ENCODE measurements at regions not wholly inside any gene's neighbourhood (a gene's known extent, or its start where the extent isn't known, plus 50 kb on each side); places are given as distances from the start of the nearest gene placed in this dataset.
"Not testable (repeated sequence)": the region's sequence is repeated elsewhere in the genome, so short reads cannot be mapped to it uniquely, and the experiment has no call there.

DNA sequence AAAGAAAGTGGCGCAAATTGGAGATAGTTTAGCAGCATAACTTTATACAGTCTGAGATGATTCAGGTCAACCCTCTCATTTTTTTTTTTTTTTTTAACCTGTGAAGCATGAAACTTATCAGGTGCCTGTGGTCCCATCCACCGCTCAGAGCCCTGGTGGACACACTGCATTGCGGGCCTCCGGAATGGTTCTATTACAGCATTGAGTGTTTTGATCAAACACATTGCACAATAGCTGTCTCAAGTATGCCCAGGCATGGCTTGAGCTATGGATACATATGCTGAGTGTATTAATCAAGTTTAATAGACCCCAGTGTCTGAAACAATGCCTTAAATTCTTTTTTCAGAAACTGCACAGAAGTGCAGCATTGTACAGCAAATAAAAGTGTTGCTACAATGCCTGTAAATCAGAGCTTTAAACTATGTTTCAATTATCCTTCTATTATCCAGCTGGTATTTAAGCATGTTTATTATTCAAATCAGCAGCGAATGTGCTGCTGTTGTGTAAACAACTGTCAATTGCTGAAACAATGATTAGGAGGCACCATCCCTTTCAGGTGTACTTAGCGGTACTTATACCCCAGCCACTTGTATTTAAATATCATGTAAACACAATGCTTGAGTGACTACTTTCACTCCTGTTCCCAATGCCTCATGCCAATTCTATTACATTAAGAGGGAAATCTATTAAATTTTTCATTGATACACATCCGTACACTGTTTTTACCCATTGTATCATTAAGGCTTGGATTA is 456.6 kb downstream of the RPS6KC1 start:
- H3K4me3 ChIP-seq (IDR thresholded peaks at IDR 0.05; ENCODE audit: insufficient read depth, low read depth, low read length), result no peak overlapping the region
- H3K27me3 ChIP-seq (ENCODE audit: insufficient read depth, low read depth), result no peaks in the 10 kb centered on the region
- no peak overlapping the region for H3K27ac ChIP-seq
- no peak overlapping the region for H3K4me2 ChIP-seq
- H4K20me1 ChIP-seq (ENCODE audit: insufficient read depth), result no peaks in the 10 kb centered on the region
- no peaks in the 10 kb centered on the region for H3K4me1 ChIP-seq (ENCODE audit: low read depth, poor library complexity, severe bottlenecking)
- H3K36me3 ChIP-seq (ENCODE audit: insufficient read depth), result no peaks in the 10 kb centered on the region
- H2AFZ ChIP-seq (ENCODE audit: low read depth), result no peak overlapping the region
- TF ChIP-seq, protein P1, sequence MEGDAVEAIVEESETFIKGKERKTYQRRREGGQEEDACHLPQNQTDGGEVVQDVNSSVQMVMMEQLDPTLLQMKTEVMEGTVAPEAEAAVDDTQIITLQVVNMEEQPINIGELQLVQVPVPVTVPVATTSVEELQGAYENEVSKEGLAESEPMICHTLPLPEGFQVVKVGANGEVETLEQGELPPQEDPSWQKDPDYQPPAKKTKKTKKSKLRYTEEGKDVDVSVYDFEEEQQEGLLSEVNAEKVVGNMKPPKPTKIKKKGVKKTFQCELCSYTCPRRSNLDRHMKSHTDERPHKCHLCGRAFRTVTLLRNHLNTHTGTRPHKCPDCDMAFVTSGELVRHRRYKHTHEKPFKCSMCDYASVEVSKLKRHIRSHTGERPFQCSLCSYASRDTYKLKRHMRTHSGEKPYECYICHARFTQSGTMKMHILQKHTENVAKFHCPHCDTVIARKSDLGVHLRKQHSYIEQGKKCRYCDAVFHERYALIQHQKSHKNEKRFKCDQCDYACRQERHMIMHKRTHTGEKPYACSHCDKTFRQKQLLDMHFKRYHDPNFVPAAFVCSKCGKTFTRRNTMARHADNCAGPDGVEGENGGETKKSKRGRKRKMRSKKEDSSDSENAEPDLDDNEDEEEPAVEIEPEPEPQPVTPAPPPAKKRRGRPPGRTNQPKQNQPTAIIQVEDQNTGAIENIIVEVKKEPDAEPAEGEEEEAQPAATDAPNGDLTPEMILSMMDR (conservative IDR thresholded peaks at IDR 0.05; ENCODE audit: low read depth, low read length), result no peak
- H3K9ac ChIP-seq, result no peak overlapping the region
- no peaks in the 10 kb centered on the region for H3K79me2 ChIP-seq (ENCODE audit: insufficient read depth, low read depth)

DNA sequence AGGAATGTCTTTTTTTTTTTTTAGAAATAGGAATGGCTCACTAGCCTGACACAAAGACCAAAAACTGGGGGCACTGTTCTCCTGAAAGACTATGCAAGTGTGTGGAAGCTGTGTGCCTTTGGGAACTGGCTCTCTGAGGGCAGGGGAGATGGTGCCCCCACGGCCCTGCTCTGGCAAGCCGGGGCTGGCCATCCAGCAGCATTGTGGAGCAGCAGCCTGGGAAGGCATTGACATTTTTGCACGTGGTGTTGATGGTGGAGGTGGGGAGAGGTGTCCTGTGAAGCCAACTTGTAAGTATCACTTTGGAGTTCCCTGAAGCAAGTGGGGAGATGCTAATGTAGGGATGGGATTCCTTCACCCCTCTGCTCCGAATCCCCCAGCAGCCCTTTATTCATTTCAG is 460.1 kb downstream of the RPS6KC1 start:
- Histone ChIP-seq H2AFZ (ENCODE audit: low read depth) (no peak overlapping the region), H3K36me3 (ENCODE audit: insufficient read depth) (no peaks in the 10 kb centered on the region), H3K4me1 (ENCODE audit: low read depth, poor library complexity, severe bottlenecking) (no peaks in the 10 kb centered on the region), H3K4me3 (IDR thresholded peaks at IDR 0.05; ENCODE audit: insufficient read depth, low read depth, low read length) (no peak overlapping the region), H3K27ac (no peak overlapping the region), H3K79me2 (ENCODE audit: insufficient read depth, low read depth) (no peaks in the 10 kb centered on the region), H3K4me2 (no peak overlapping the region), H3K9ac (no peak overlapping the region), H3K27me3 (ENCODE audit: insufficient read depth, low read depth) (no peaks in the 10 kb centered on the region), H4K20me1 (ENCODE audit: insufficient read depth) (no peaks in the 10 kb centered on the region)
- TF ChIP-seq, protein P1 (conservative IDR thresholded peaks at IDR 0.05; ENCODE audit: low read depth, low read length), result no peak

DNA sequence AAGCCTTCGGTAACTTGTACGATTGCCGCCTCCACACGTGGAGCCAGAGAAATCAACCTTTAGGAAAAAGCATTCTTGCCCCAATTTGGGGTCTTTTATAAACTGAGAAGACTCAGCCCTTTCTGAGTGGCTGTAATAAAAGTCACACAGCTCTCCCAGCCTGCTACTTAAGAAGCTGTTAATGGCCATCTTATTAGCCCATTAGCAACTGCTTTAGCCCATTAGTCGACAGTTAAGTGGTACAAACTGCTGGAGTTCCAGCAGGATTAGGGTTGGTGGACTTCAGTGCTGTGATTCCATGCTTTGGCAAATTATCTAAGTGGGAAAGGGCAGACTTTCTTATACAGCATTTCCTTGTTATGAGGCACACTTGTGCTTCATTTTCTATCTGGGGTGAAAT is 461.3 kb downstream of the RPS6KC1 start:
- no peak overlapping the region for H3K4me3 ChIP-seq (IDR thresholded peaks at IDR 0.05; ENCODE audit: insufficient read depth, low read depth, low read length)
- no peak overlapping the region for H3K4me2 ChIP-seq
- H2AFZ ChIP-seq (ENCODE audit: low read depth), result no peak overlapping the region
- no peaks in the 10 kb centered on the region for H3K4me1 ChIP-seq (ENCODE audit: low read depth, poor library complexity, severe bottlenecking)
- H4K20me1 ChIP-seq (ENCODE audit: insufficient read depth), result no peaks in the 10 kb centered on the region
- TF ChIP-seq, protein P1 (conservative IDR thresholded peaks at IDR 0.05; ENCODE audit: low read depth, low read length), result no peak
- no peaks in the 10 kb centered on the region for H3K27me3 ChIP-seq (ENCODE audit: insufficient read depth, low read depth)
- H3K9ac ChIP-seq, result no peak overlapping the region
- no peaks in the 10 kb centered on the region for H3K79me2 ChIP-seq (ENCODE audit: insufficient read depth, low read depth)
- no peak overlapping the region for H3K27ac ChIP-seq
- H3K36me3 ChIP-seq (ENCODE audit: insufficient read depth), result no peaks in the 10 kb centered on the region

DNA sequence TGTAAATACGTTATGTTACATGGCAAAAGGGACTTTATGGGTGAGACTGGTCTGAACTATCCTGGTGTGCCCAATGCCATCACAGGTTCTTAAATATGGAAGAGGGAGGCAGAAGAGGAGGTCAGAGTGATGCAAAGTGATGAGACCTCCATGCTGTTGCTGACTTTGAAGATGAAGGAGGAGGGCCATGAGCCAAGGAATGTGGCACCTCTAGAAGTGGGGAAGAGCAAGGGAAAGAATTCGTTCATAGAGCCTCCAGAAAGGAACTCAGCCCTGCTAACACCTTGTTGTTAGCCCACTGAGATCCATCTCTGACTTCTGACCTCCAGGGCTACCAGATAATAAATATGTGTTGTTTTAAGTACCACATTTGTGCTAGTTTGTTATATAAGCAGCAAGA is 462.0 kb downstream of the RPS6KC1 start:
- no peak overlapping the region for H3K27ac ChIP-seq
- H3K4me3 ChIP-seq (IDR thresholded peaks at IDR 0.05; ENCODE audit: insufficient read depth, low read depth, low read length), result no peak overlapping the region
- no peaks in the 10 kb centered on the region for H4K20me1 ChIP-seq (ENCODE audit: insufficient read depth)
- no peak overlapping the region for H3K4me2 ChIP-seq
- H3K9ac ChIP-seq, result no peak overlapping the region
- H3K4me1 ChIP-seq (ENCODE audit: low read depth, poor library complexity, severe bottlenecking), result no peaks in the 10 kb centered on the region
- no peaks in the 10 kb centered on the region for H3K79me2 ChIP-seq (ENCODE audit: insufficient read depth, low read depth)
- H2AFZ ChIP-seq (ENCODE audit: low read depth), result no peak overlapping the region
- no peaks in the 10 kb centered on the region for H3K36me3 ChIP-seq (ENCODE audit: insufficient read depth)
- TF ChIP-seq, protein P1 (conservative IDR thresholded peaks at IDR 0.05; ENCODE audit: low read depth, low read length), result no peak
- no peaks in the 10 kb centered on the region for H3K27me3 ChIP-seq (ENCODE audit: insufficient read depth, low read depth)

DNA sequence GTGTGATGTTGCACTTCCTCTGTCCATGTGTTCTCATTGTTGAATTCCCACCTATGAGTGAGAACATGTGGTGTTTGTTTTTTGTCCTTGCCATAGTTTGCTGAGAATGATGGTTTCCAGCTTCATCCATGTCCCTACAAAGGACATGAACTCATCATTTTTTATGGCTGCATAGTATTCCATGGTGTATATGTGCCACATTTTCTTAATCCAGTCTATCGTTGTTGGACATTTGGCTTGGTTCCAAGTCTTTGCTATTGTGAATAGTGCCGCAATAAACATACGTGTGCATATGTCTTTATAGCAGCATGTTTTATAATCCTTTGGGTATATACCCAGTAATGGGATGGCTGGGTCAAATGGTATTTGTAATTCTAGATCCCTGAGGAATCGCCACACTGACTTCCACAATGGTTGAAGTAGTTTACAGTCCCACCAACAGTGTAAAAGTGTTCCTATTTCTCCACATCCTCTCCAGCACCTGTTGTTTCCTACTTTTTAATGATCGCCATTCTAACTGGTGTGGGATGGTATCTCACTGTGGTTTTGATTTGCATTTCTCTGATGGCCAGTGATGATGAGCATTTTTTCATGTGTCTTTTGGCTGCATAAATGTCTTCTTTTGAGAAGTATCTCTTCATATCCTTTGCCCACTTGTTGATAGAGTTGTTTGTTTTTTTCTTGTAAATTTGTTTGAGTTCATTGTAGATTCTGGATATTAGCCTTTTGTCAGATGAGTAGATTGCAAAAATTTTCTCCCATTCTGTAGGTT is 463.6 kb downstream of the RPS6KC1 start:
- H3K4me1 ChIP-seq (ENCODE audit: low read depth, poor library complexity, severe bottlenecking); H3K36me3 ChIP-seq (ENCODE audit: insufficient read depth); H3K4me3 ChIP-seq (IDR thresholded peaks at IDR 0.05; ENCODE audit: insufficient read depth, low read depth, low read length); H3K27me3 ChIP-seq (ENCODE audit: insufficient read depth, low read depth); H3K4me2 ChIP-seq; H3K27ac ChIP-seq; H3K9ac ChIP-seq; H2AFZ ChIP-seq (ENCODE audit: low read depth); H3K79me2 ChIP-seq (ENCODE audit: insufficient read depth, low read depth); H4K20me1 ChIP-seq (ENCODE audit: insufficient read depth): not testable (repeated sequence)

All from KMS-11 (cell line).